GM12892 (cell line): ENCODE measurements at regions not wholly inside any gene's neighbourhood (a gene's known extent, or its start where the extent isn't known, plus 50 kb on each side); places are given as distances from the start of the nearest gene placed in this dataset.

ENCODE experiments used
- POLR2A ChIP-seq: IDR thresholded peaks from 2 replicates; pipeline ENCODE4 v1.6.1; 2011; ENCODE audit warnings: low read depth, low read length, control low read depth
- POLR2AphosphoS5 ChIP-seq: IDR thresholded peaks from 2 replicates; pipeline ENCODE4 v1.6.1; 2011; ENCODE audit warnings: low read depth, low read length, control low read depth
- TAF1 ChIP-seq: IDR thresholded peaks from 2 replicates; pipeline ENCODE4 v1.6.1; 2011; ENCODE audit warnings: low read depth, mild to moderate bottlenecking, control low read depth, low read length, borderline replicate concordance

GRCh38 chr2:59706729-59707128 lies 846.7 kb downstream of the BCL11A start:
- TF ChIP-seq TAF1: no peak
- TF ChIP-seq POLR2A: no peak
- TF ChIP-seq POLR2AphosphoS5: no peak
